ENCODE measurements at regions not wholly inside any gene's neighbourhood (a gene's known extent, or its start where the extent isn't known, plus 50 kb on each side); places are given as distances from the start of the nearest gene placed in this dataset.
"Not testable (repeated sequence)": the region's sequence is repeated elsewhere in the genome, so short reads cannot be mapped to it uniquely, and the experiment has no call there.

GRCh38 chr3:159047361-159047760 is 245.5 kb downstream of the MFSD1 start:
- DNase-seq (ENCODE audit: low spot score): no peak

GRCh38 chr3:159052494-159052893 is 250.6 kb downstream of the MFSD1 start:
- DNase-seq (ENCODE audit: low spot score): not testable (repeated sequence)

GRCh38 chr3:159057621-159058020 is 255.8 kb downstream of the MFSD1 start:
- no peak for DNase-seq (ENCODE audit: low spot score)

- no peak for DNase-seq (ENCODE audit: low spot score)
Measured at GRCh38 chr3:159058859-159059258, 257.0 kb downstream of the MFSD1 start.

- DNase-seq (ENCODE audit: low spot score): no peak
Measured at GRCh38 chr3:159059395-159059794, 257.5 kb downstream of the MFSD1 start.

- no peak for DNase-seq (ENCODE audit: low spot score)
Measured at GRCh38 chr3:159062734-159063410, 261.0 kb downstream of the MFSD1 start.

- no peak for DNase-seq (ENCODE audit: low spot score)
Measured at GRCh38 chr3:159069091-159069490, 267.2 kb downstream of the MFSD1 start, which contains the start of gene IQCJ. IQCJ (plus strand) TSS chr3:159069319.

GRCh38 chr3:159069866-159070425 is 268.1 kb downstream of the MFSD1 start:
- DNase-seq (ENCODE audit: low spot score): no peak

GRCh38 chr3:159074756-159075701 is 273.2 kb downstream of the MFSD1 start:
- no peak for DNase-seq (ENCODE audit: low spot score)

GRCh38 chr3:159077860-159078259 is 276.0 kb downstream of the MFSD1 start:
- DNase-seq (ENCODE audit: low spot score): no peak

GRCh38 chr3:159080256-159080655 is 278.4 kb downstream of the MFSD1 start:
- DNase-seq (ENCODE audit: low spot score): no peak

GRCh38 chr3:159080821-159081220 is 279.0 kb downstream of the MFSD1 start:
- no peak for DNase-seq (ENCODE audit: low spot score)

GRCh38 chr3:159082519-159082918 is 280.7 kb downstream of the MFSD1 start:
- no peak for DNase-seq (ENCODE audit: low spot score)

- no peak for DNase-seq (ENCODE audit: low spot score)
Measured at GRCh38 chr3:159091936-159092335, 290.1 kb downstream of the MFSD1 start.

GRCh38 chr3:159102001-159102400 is 300.1 kb downstream of the MFSD1 start:
- DNase-seq (ENCODE audit: low spot score): no peak

- no peak for DNase-seq (ENCODE audit: low spot score)
Measured at GRCh38 chr3:159112724-159113123, 310.9 kb downstream of the MFSD1 start.

- no peak for DNase-seq (ENCODE audit: low spot score)
Measured at GRCh38 chr3:159113221-159113875, 311.5 kb downstream of the MFSD1 start.

GRCh38 chr3:159114582-159114981 is 312.7 kb downstream of the MFSD1 start:
- DNase-seq (ENCODE audit: low spot score): no peak

GRCh38 chr3:159123877-159124276 is 322.0 kb downstream of the MFSD1 start:
- DNase-seq (ENCODE audit: low spot score): no peak

GRCh38 chr3:159126261-159127020 is 324.6 kb downstream of the MFSD1 start:
- DNase-seq (ENCODE audit: low spot score): no peak

- DNase-seq (ENCODE audit: low spot score): no peak
Measured at GRCh38 chr3:159127021-159127392, 325.2 kb downstream of the MFSD1 start.

GRCh38 chr3:159128628-159129027 is 326.8 kb downstream of the MFSD1 start:
- DNase-seq (ENCODE audit: low spot score): no peak
